Mesothelial cell of epicardium (in vitro differentiated cells): ENCODE measurements at regions not wholly inside any gene's neighbourhood (a gene's known extent, or its start where the extent isn't known, plus 50 kb on each side); places are given as distances from the start of the nearest gene placed in this dataset.
"Not testable (repeated sequence)": the region's sequence is repeated elsewhere in the genome, so short reads cannot be mapped to it uniquely, and the experiment has no call there.

Source experiments
- DNase-seq, 2 experiments: peaks; one replicate each; pipeline ENCODE4 v3.0.0; 2021; ENCODE audit warnings: low spot score in 2 of 2; ENCODE audit not compliant: unreplicated experiment in 2 of 2
- H3K27ac Mint-ChIP-seq: 2 replicates; pipeline ENCODE4 v1.8.0; 2021; ENCODE audit warnings: mixed read lengths
- H3K27me3 Mint-ChIP-seq: 2 replicates; pipeline ENCODE4 v1.8.0; 2021; ENCODE audit warnings: low read depth, mixed read lengths
- H3K36me3 Mint-ChIP-seq: 2 replicates; pipeline ENCODE4 v1.8.0; 2021; ENCODE audit warnings: mixed read lengths
- H3K4me1 Mint-ChIP-seq: 2 replicates; pipeline ENCODE4 v1.8.0; 2021; ENCODE audit warnings: mixed read lengths
- H3K4me3 Mint-ChIP-seq: 2 replicates; pipeline ENCODE4 v1.8.0; 2021; ENCODE audit warnings: mild to moderate bottlenecking, moderate library complexity, mixed read lengths
- H3K9me3 Mint-ChIP-seq: 2 replicates; pipeline ENCODE4 v1.8.0; 2021; ENCODE audit warnings: mixed read lengths
- TF ChIP-seq, protein P1 (sequence below): fragments of 200-600 bp; sonication (generic); IDR thresholded peaks from one replicate; pipeline ENCODE4 v1.5.0; 2021; ENCODE audit warnings: antibody characterized with exemption; ENCODE audit not compliant: unreplicated experiment

DNA sequence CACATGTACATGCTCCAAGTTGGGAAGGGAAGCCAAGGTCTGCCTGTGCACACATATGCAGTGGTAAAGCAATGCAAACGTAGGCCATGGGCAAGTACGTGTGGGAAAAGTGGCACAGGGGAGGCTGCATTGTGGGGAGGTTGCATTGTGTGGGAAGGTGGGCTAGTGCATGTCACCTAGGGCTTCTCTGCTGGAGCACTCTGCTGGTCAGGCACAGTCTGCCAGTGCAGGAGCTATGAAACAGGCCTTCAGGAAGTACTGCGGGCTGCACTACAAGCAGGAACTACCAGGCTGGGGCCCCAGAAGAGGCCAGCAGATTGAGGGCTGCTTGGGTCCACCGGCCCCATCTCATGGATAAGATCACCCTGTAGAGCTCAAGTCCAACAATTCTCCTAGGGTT, 1694.6 kb upstream of the CDH6 start:
- Mint-ChIP-seq H3K4me3 (no peak overlapping the region), H3K9me3 (peaks cover 52% of the 10 kb centered on the region), H3K36me3 (peaks cover 4% of the 10 kb centered on the region), H3K4me1 (peaks cover 4% of the 10 kb centered on the region), H3K27me3 (no peaks in the 10 kb centered on the region), H3K27ac (no peak overlapping the region)
- TF ChIP-seq, protein P1, sequence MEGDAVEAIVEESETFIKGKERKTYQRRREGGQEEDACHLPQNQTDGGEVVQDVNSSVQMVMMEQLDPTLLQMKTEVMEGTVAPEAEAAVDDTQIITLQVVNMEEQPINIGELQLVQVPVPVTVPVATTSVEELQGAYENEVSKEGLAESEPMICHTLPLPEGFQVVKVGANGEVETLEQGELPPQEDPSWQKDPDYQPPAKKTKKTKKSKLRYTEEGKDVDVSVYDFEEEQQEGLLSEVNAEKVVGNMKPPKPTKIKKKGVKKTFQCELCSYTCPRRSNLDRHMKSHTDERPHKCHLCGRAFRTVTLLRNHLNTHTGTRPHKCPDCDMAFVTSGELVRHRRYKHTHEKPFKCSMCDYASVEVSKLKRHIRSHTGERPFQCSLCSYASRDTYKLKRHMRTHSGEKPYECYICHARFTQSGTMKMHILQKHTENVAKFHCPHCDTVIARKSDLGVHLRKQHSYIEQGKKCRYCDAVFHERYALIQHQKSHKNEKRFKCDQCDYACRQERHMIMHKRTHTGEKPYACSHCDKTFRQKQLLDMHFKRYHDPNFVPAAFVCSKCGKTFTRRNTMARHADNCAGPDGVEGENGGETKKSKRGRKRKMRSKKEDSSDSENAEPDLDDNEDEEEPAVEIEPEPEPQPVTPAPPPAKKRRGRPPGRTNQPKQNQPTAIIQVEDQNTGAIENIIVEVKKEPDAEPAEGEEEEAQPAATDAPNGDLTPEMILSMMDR, result no peak
- no peak for DNase-seq

DNA sequence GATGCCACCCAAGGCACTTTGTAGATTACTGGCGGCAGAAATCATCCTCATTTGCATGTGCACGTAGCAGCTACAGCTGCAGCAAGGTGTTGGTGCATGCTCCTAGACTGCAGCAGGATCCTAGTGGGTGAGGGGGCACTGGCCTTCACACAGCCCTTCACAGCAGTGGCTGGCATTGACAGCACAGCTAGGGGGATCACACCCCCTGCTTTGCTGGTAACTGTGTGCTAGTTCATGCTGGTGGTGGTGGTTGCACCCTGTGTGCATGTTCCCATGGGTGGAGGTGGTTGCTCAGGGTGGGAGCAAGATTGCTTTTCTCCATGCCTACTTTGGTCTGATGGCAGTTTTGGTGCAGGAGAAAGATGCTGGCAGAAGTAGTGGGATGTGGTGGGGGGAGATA, 1695.1 kb upstream of the CDH6 start:
- TF ChIP-seq, protein P1, result no peak
- no peak for DNase-seq
- Mint-ChIP-seq H3K4me3 (no peak overlapping the region), H3K27ac (no peak overlapping the region), H3K27me3 (no peaks in the 10 kb centered on the region), H3K4me1 (peaks cover 4% of the 10 kb centered on the region), H3K9me3 (peaks cover 54% of the 10 kb centered on the region), H3K36me3 (peaks cover 4% of the 10 kb centered on the region)

GRCh38 chr5:29485333-29485732, 1708.2 kb upstream of the CDH6 start:
- no peak for DNase-seq
- Mint-ChIP-seq H3K27me3 (no peaks in the 10 kb centered on the region), H3K9me3 (peaks cover 37% of the 10 kb centered on the region), H3K4me1 (no peaks in the 10 kb centered on the region), H3K27ac (no peak overlapping the region), H3K4me3 (no peak overlapping the region), H3K36me3 (no peaks in the 10 kb centered on the region)
- TF ChIP-seq, protein P1, result no peak

- no peak for DNase-seq
- H3K27ac Mint-ChIP-seq, result no peak overlapping the region
- no peaks in the 10 kb centered on the region for H3K4me1 Mint-ChIP-seq
- H3K36me3 Mint-ChIP-seq, result no peaks in the 10 kb centered on the region
- TF ChIP-seq, protein P1, result no peak
- H3K4me3 Mint-ChIP-seq, result no peak overlapping the region
- H3K27me3 Mint-ChIP-seq, result no peaks in the 10 kb centered on the region
- H3K9me3 Mint-ChIP-seq, result no peaks in the 10 kb centered on the region
Measured at GRCh38 chr5:29469581-29469980, 1723.9 kb upstream of the CDH6 start.

- H3K27ac Mint-ChIP-seq, result no peak overlapping the region
- H3K27me3 Mint-ChIP-seq, result no peaks in the 10 kb centered on the region
- TF ChIP-seq, protein P1, result no peak
- no peaks in the 10 kb centered on the region for H3K4me1 Mint-ChIP-seq
- no peaks in the 10 kb centered on the region for H3K9me3 Mint-ChIP-seq
- no peak for DNase-seq
- H3K4me3 Mint-ChIP-seq, result no peak overlapping the region
- no peaks in the 10 kb centered on the region for H3K36me3 Mint-ChIP-seq
Measured at GRCh38 chr5:29462241-29462640, 1731.2 kb upstream of the CDH6 start.

GRCh38 chr5:29460971-29461559, 1732.4 kb upstream of the CDH6 start:
- Mint-ChIP-seq H3K36me3 (no peaks in the 10 kb centered on the region), H3K4me1 (no peaks in the 10 kb centered on the region), H3K27ac (no peak overlapping the region), H3K27me3 (no peaks in the 10 kb centered on the region), H3K9me3 (no peaks in the 10 kb centered on the region), H3K4me3 (no peak overlapping the region)
- no peak for DNase-seq
- TF ChIP-seq, protein P1, result no peak

DNA sequence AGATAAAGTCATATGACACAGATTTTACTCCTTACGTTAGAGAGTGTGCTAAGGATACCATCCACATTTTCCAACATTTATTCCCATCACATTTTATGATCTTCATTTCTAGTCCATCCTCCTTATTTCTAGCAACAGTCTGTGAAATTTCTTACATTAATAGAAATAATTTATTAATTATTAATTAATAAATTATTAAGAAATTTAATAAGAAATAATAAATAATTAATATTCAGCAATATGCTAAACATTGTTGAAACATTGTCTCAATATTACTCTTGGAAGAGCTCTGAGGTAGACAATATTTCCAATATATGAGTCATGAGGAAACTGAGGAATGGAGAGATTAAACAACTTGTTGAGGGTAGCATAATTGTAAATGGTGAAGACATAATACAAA, 1742.5 kb upstream of the CDH6 start:
- not testable (repeated sequence) for H3K27me3 Mint-ChIP-seq, H3K4me3 Mint-ChIP-seq, DNase-seq

More for the DNA sequence above, 1742.5 kb upstream of the CDH6 start:
- not testable (repeated sequence) for H3K9me3 Mint-ChIP-seq, H3K4me1 Mint-ChIP-seq, H3K27ac Mint-ChIP-seq, H3K36me3 Mint-ChIP-seq
